OCI-LY1 (cell line): ENCODE measurements at regions not wholly inside any gene's neighbourhood (a gene's known extent, or its start where the extent isn't known, plus 50 kb on each side); places are given as distances from the start of the nearest gene placed in this dataset.
"Not testable (repeated sequence)": the region's sequence is repeated elsewhere in the genome, so short reads cannot be mapped to it uniquely, and the experiment has no call there.

Experiments used
- H2AFZ ChIP-seq: fragments of 200-600 bp; sonication (generic), shearing (Covaris generic); 2 replicates; pipeline ENCODE4 v1.6.0; 2014; ENCODE audit warnings: antibody characterized with exemption, mild to moderate bottlenecking, low read length
- H3F3A ChIP-seq: fragments of 200-600 bp; sonication (generic), shearing (Covaris generic); 2 replicates; pipeline ENCODE4 v1.6.0; 2014; ENCODE audit warnings: mild to moderate bottlenecking, antibody characterized with exemption, low read length, moderate library complexity; ENCODE audit not compliant: insufficient read depth
- H3K27ac ChIP-seq: fragments of 200-600 bp; sonication (generic); 2 replicates; pipeline ENCODE4 v1.5.1; 2014; ENCODE audit warnings: low read length, mixed run types, mild to moderate bottlenecking, low read depth; ENCODE audit not compliant: poor library complexity, severe bottlenecking
- H3K27me3 ChIP-seq: fragments of 200-600 bp; sonication (generic); 2 replicates; pipeline ENCODE4 v1.6.0; 2014; ENCODE audit warnings: antibody characterized with exemption, mild to moderate bottlenecking, low read length, moderate library complexity; ENCODE audit not compliant: insufficient read depth
- H3K36me3 ChIP-seq: fragments of 200-600 bp; sonication (generic); 2 replicates; pipeline ENCODE4 v1.6.1; 2014; ENCODE audit warnings: mild to moderate bottlenecking, antibody characterized with exemption, low read length, moderate library complexity, mixed read lengths; ENCODE audit not compliant: insufficient read depth
- H3K4me1 ChIP-seq: fragments of 200-600 bp; sonication (generic); 2 replicates; pipeline ENCODE4 v1.5.1; 2014; ENCODE audit warnings: mild to moderate bottlenecking, low read length, moderate library complexity; ENCODE audit not compliant: insufficient read depth, severe bottlenecking
- H3K4me2 ChIP-seq: fragments of 200-600 bp; sonication (generic), shearing (Covaris generic); 2 replicates; pipeline ENCODE4 v1.6.1; 2014; ENCODE audit warnings: low read length
- H3K4me3 ChIP-seq: fragments of 200-600 bp; sonication (generic); 2 replicates; pipeline ENCODE4 v1.5.1; 2014; ENCODE audit warnings: low read length, low read depth, mild to moderate bottlenecking, mixed read lengths; ENCODE audit not compliant: poor library complexity, severe bottlenecking
- H3K79me2 ChIP-seq: fragments of 200-600 bp; shearing (Covaris generic); 2 replicates; pipeline ENCODE4 v1.6.1; 2016; ENCODE audit warnings: mixed run types, low read length, mixed read lengths; ENCODE audit not compliant: insufficient read depth
- H3K9ac ChIP-seq: fragments of 200-600 bp; sonication (generic), shearing (Covaris generic); 2 replicates; pipeline ENCODE4 v1.6.1; 2014; ENCODE audit warnings: mild to moderate bottlenecking, low read length, mixed read lengths
- H3K9me2 ChIP-seq: fragments of 200-600 bp; sonication (generic), shearing (Covaris generic); 2 replicates; pipeline ENCODE4 v1.6.1; 2014; ENCODE audit warnings: low read depth, mild to moderate bottlenecking, low read length, mixed read lengths
- H3K9me3 ChIP-seq: fragments of 200-600 bp; shearing (Covaris generic); 2 replicates; pipeline ENCODE4 v1.6.1; 2014; ENCODE audit warnings: low read length, mixed read lengths
- H4K20me1 ChIP-seq: fragments of 200-600 bp; sonication (generic), shearing (Covaris generic); 2 replicates; pipeline ENCODE4 v1.6.0; 2016; ENCODE audit warnings: mild to moderate bottlenecking, low read length; ENCODE audit not compliant: insufficient read depth
- CTCF ChIP-seq: fragments of 200-600 bp; sonication (generic), shearing (Covaris generic); IDR thresholded peaks from 2 replicates; pipeline ENCODE4 v1.5.1; 2017; ENCODE audit warnings: mild to moderate bottlenecking, antibody characterized with exemption, low read length, moderate library complexity, mixed read lengths
- EZH2 ChIP-seq: fragments of 200-600 bp; sonication (generic), shearing (Covaris generic); IDR thresholded peaks from 2 replicates; pipeline ENCODE4 v1.8.0; 2017; ENCODE audit warnings: borderline replicate concordance, mixed run types, mild to moderate bottlenecking, antibody characterized with exemption, low read length, moderate library complexity, mixed read lengths

GRCh38 chr16:60405286-60405685, 1631.0 kb downstream of the CDH8 start:
- no peaks in the 10 kb centered on the region for H4K20me1 ChIP-seq
- H3K9me2 ChIP-seq, result no peaks in the 10 kb centered on the region
- no peaks in the 10 kb centered on the region for H3K9me3 ChIP-seq
- no peak overlapping the region for H3K4me3 ChIP-seq
- H3K36me3 ChIP-seq, result no peaks in the 10 kb centered on the region
- H3K27me3 ChIP-seq, result no peaks in the 10 kb centered on the region
- no peaks in the 10 kb centered on the region for H3K79me2 ChIP-seq
- H3F3A ChIP-seq, result no peaks in the 10 kb centered on the region
- H3K27ac ChIP-seq, result no peak overlapping the region
- TF ChIP-seq EZH2 (no peak), CTCF (no peak)
- no peak overlapping the region for H3K4me2 ChIP-seq
- no peak overlapping the region for H2AFZ ChIP-seq
- no peaks in the 10 kb centered on the region for H3K4me1 ChIP-seq
- no peak overlapping the region for H3K9ac ChIP-seq

GRCh38 chr16:60404401-60404800, 1631.8 kb downstream of the CDH8 start:
- H3K4me2 ChIP-seq, result no peak overlapping the region
- H3K27ac ChIP-seq, result no peak overlapping the region
- no peaks in the 10 kb centered on the region for H3K79me2 ChIP-seq
- H3K9ac ChIP-seq, result no peak overlapping the region
- H3K9me2 ChIP-seq, result no peaks in the 10 kb centered on the region
- H3K27me3 ChIP-seq, result no peaks in the 10 kb centered on the region
- H3K9me3 ChIP-seq, result no peaks in the 10 kb centered on the region
- H3K4me1 ChIP-seq, result no peaks in the 10 kb centered on the region
- no peaks in the 10 kb centered on the region for H3K36me3 ChIP-seq
- H3F3A ChIP-seq, result no peaks in the 10 kb centered on the region
- no peaks in the 10 kb centered on the region for H4K20me1 ChIP-seq
- TF ChIP-seq EZH2 (no peak), CTCF (no peak)
- H3K4me3 ChIP-seq, result no peak overlapping the region
- no peak overlapping the region for H2AFZ ChIP-seq

DNA sequence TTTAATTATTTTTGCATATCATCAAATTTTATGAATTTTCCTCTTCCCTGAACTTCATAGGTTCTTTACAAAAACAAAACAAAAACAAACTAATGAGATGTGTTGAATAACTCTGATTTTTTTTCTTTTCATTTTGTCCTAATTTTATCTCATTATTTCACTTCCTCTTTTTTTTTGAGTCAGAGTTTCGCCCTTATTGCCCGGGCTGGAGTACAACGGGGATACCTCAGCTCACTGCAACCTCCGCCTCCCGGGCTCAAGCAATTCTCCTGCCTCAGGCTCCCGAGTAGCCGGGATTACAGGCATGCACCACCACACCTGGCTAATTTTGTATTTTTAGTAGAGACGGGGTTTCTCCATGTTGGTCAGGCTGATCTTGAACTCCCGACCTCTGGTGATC, 1633.3 kb downstream of the CDH8 start:
- H3K4me3 ChIP-seq, H3K4me1 ChIP-seq, H3K9ac ChIP-seq, H3K4me2 ChIP-seq, H2AFZ ChIP-seq, H3K79me2 ChIP-seq, H3K36me3 ChIP-seq, H3F3A ChIP-seq, H3K9me2 ChIP-seq, H3K9me3 ChIP-seq, H4K20me1 ChIP-seq, H3K27me3 ChIP-seq, H3K27ac ChIP-seq: not testable (repeated sequence)

DNA sequence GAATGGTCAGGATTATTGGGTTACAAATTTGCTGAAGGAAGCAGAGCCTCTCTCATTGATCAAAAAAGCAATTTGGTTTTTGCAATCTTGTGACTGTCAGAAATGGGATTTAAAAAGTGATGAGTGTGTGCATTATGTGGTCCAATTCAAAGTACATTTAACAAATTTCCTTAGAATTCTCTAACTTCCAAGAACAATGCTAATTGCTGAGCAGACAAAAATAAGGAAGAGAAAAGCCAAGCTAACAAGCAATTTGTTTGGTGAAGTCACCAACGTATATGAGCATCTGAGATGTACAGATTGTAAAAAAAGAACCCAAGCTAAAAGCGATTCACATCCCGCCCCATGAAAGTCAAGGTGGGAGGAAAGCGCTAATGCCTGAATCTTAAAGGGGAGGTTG, 1643.9 kb downstream of the CDH8 start:
- no peaks in the 10 kb centered on the region for H3K79me2 ChIP-seq
- no peaks in the 10 kb centered on the region for H3K27me3 ChIP-seq
- no peak overlapping the region for H2AFZ ChIP-seq
- H3K9me2 ChIP-seq, result no peaks in the 10 kb centered on the region
- H4K20me1 ChIP-seq, result no peaks in the 10 kb centered on the region
- TF ChIP-seq CTCF (no peak), EZH2 (no peak)
- no peak overlapping the region for H3K4me2 ChIP-seq
- no peaks in the 10 kb centered on the region for H3K36me3 ChIP-seq
- H3K4me3 ChIP-seq, result no peak overlapping the region
- H3K9ac ChIP-seq, result no peak overlapping the region
- H3K27ac ChIP-seq, result no peak overlapping the region
- no peaks in the 10 kb centered on the region for H3K9me3 ChIP-seq
- H3F3A ChIP-seq, result no peaks in the 10 kb centered on the region
- H3K4me1 ChIP-seq, result no peaks in the 10 kb centered on the region
